IMR-90 (cell line): ENCODE measurements at regions not wholly inside any gene's neighbourhood (a gene's known extent, or its start where the extent isn't known, plus 50 kb on each side); places are given as distances from the start of the nearest gene placed in this dataset.

Experiments used
- ATAC-seq: fragments of 200-7000 bp; cut with Tn5 transposase; 2 replicates; pipeline ENCODE4 v1.9.1; 2020; ENCODE audit warnings: low read depth, mild to moderate bottlenecking, moderate library complexity
- BruUV-seq: library from RNA; stranded (reverse); fragments of 400-500 nt; replicated peaks from 2 replicates; lab custom pipeline; 2021; lab: Mats Ljungman, UMichigan
- CTCF ChIA-PET: fragments of 300-600 bp; formaldehyde crosslinking; extraction: SDS; loops from one replicate; lab custom pipeline; 2021; ENCODE audit warnings: antibody characterized with exemption; lab: Yijun Ruan, JAX
- POLR2A ChIA-PET: fragments of 300-600 bp; sonication (Branson Sonifier 250); formaldehyde crosslinking; loops from one replicate; lab custom pipeline; 2022; ENCODE audit warnings: antibody characterized with exemption; ENCODE audit not compliant: unreplicated experiment; lab: Charles Lee
- DNase-seq: peaks from one replicate; pipeline ENCODE4 v3.0.0; 2013
- H2AFZ ChIP-seq: replicated peaks from 2 replicates; pipeline ENCODE3; 2013; ENCODE audit warnings: low read length, mild to moderate bottlenecking; ENCODE audit not compliant: poor library complexity
- H2AK5ac ChIP-seq: 2 replicates; pipeline ENCODE4 v1.6.1; 2013; ENCODE audit warnings: low read depth, low read length, inconsistent platforms
- H2AK9ac ChIP-seq: replicated peaks from 2 replicates; pipeline ENCODE3; 2013; ENCODE audit warnings: mild to moderate bottlenecking, low read depth, low read length, moderate library complexity; ENCODE audit not compliant: poor library complexity
- H2BK120ac ChIP-seq: 2 replicates; pipeline ENCODE4 v1.6.1; 2013; ENCODE audit warnings: low read depth, low read length, inconsistent platforms
- H2BK15ac ChIP-seq: 3 replicates; pipeline ENCODE4 v1.6.1; 2013; ENCODE audit warnings: low read depth, low read length, inconsistent platforms
- H2BK20ac ChIP-seq: 2 replicates; pipeline ENCODE4 v1.6.1; 2013; ENCODE audit warnings: low read depth, mild to moderate bottlenecking, inconsistent platforms, low read length, moderate library complexity
- H2BK5ac ChIP-seq: 2 replicates; pipeline ENCODE4 v1.6.1; 2013; ENCODE audit warnings: mild to moderate bottlenecking, low read depth, low read length, inconsistent platforms; ENCODE audit not compliant: poor library complexity, severe bottlenecking
- H3K14ac ChIP-seq: replicated peaks from 2 replicates; pipeline ENCODE4 v1.6.1; 2013; ENCODE audit warnings: low read depth, low read length, inconsistent platforms
- H3K18ac ChIP-seq: 2 replicates; pipeline ENCODE4 v1.6.1; 2013; ENCODE audit warnings: low read depth, low read length, control low read depth
- H3K23ac ChIP-seq: 2 replicates; pipeline ENCODE4 v1.6.1; 2013; ENCODE audit warnings: low read depth, low read length, inconsistent platforms
- H3K27ac ChIP-seq: 2 replicates; pipeline ENCODE4 v1.5.1; 2013; ENCODE audit warnings: mild to moderate bottlenecking, control low read depth, low read length; ENCODE audit not compliant: insufficient read depth
- H3K27me3 ChIP-seq: 2 replicates; pipeline ENCODE4 v1.6.1; 2013; ENCODE audit warnings: low read length; ENCODE audit not compliant: control insufficient read depth, insufficient read depth
- H3K36me3 ChIP-seq: 2 replicates; pipeline ENCODE4 v1.6.1; 2013; ENCODE audit warnings: low read length, mixed read lengths; ENCODE audit not compliant: control insufficient read depth, insufficient read depth
- H3K4ac ChIP-seq: 2 replicates; pipeline ENCODE4 v1.6.1; 2013; ENCODE audit warnings: low read depth, low read length, inconsistent platforms
- H3K4me1 ChIP-seq: 2 replicates; pipeline ENCODE4 v1.6.1; 2013; ENCODE audit warnings: low read length, mixed read lengths; ENCODE audit not compliant: control insufficient read depth, insufficient read depth
- H3K4me2 ChIP-seq: 2 replicates; pipeline ENCODE4 v1.6.1; 2013; ENCODE audit warnings: low read depth, mild to moderate bottlenecking, control low read depth, low read length, moderate library complexity
- H3K4me3 ChIP-seq: 2 replicates; pipeline ENCODE4 v1.5.1; 2013; ENCODE audit warnings: low read depth, mild to moderate bottlenecking, control low read depth, low read length, moderate library complexity; ENCODE audit not compliant: insufficient read depth
- H3K56ac ChIP-seq: 2 replicates; pipeline ENCODE4 v1.6.1; 2013; ENCODE audit warnings: low read length, inconsistent platforms; ENCODE audit not compliant: insufficient read depth; ENCODE audit errors: extremely low read depth
- H3K79me1 ChIP-seq, 2 experiments: 2 replicates each; pipeline ENCODE4 v1.6.1; 2013; ENCODE audit warnings: low read length in 2 of 2, inconsistent platforms in 1 of 2, low read depth in 1 of 2
- H3K9ac ChIP-seq: 2 replicates; pipeline ENCODE4 v1.6.1; 2013; ENCODE audit warnings: low read depth, low read length, control low read depth
- H3K9me1 ChIP-seq: 2 replicates; pipeline ENCODE4 v1.6.1; 2013; ENCODE audit warnings: low read length, inconsistent platforms; ENCODE audit not compliant: insufficient read depth
- H3K9me3 ChIP-seq: 2 replicates; pipeline ENCODE4 v1.6.1; 2013; ENCODE audit warnings: low read length; ENCODE audit not compliant: control insufficient read depth, insufficient read depth
- H4K20me1 ChIP-seq: 2 replicates; pipeline ENCODE4 v1.6.1; 2013; ENCODE audit warnings: low read length, inconsistent platforms; ENCODE audit not compliant: insufficient read depth
- H4K5ac ChIP-seq: 2 replicates; pipeline ENCODE4 v1.6.1; 2013; ENCODE audit warnings: mild to moderate bottlenecking, low read depth, low read length, control low read depth
- H4K8ac ChIP-seq, 2 experiments: 2 replicates each; pipeline ENCODE4 v1.6.1; 2013; ENCODE audit warnings: low read depth in 2 of 2, low read length in 2 of 2, control low read depth in 1 of 2, inconsistent platforms in 1 of 2
- H4K91ac ChIP-seq: 2 replicates; pipeline ENCODE4 v1.6.1; 2013; ENCODE audit warnings: low read depth, low read length, inconsistent platforms; ENCODE audit not compliant: insufficient read depth
- BHLHE40 ChIP-seq: fragments of 150-350 bp; IDR thresholded peaks from 2 replicates; pipeline ENCODE4 v1.6.1; 2016; ENCODE audit warnings: mild to moderate bottlenecking, low read depth, low read length
- CEBPB ChIP-seq: IDR thresholded peaks from 2 replicates; pipeline ENCODE4 v1.6.1; 2012; ENCODE audit warnings: low read depth, low read length, improper control_type of control experiment
- CHD1 ChIP-seq: IDR thresholded peaks from 2 replicates; pipeline ENCODE4 v1.6.1; 2012; ENCODE audit warnings: low read depth, low read length, improper control_type of control experiment
- FOS ChIP-seq: fragments of 150-350 bp; IDR thresholded peaks from 2 replicates; pipeline ENCODE4 v1.6.1; 2016; ENCODE audit warnings: low read depth, low read length
- MAFK ChIP-seq: IDR thresholded peaks from 2 replicates; pipeline ENCODE4 v1.6.1; 2012; ENCODE audit warnings: low read depth, low read length, improper control_type of control experiment
- MAZ ChIP-seq: IDR thresholded peaks from 2 replicates; pipeline ENCODE4 v1.6.1; 2012; ENCODE audit warnings: low read depth, mild to moderate bottlenecking, low read length, improper control_type of control experiment, moderate library complexity, borderline replicate concordance
- MXI1 ChIP-seq: IDR thresholded peaks from 2 replicates; pipeline ENCODE4 v1.6.1; 2012; ENCODE audit warnings: low read depth, mild to moderate bottlenecking, low read length, moderate library complexity, borderline replicate concordance
- NFE2L2 ChIP-seq: fragments of 150-350 bp; IDR thresholded peaks from 2 replicates; pipeline ENCODE4 v1.6.1; 2016; ENCODE audit warnings: low read depth, mild to moderate bottlenecking, low read length
- POLR2A ChIP-seq: IDR thresholded peaks from 2 replicates; pipeline ENCODE4 v1.6.1; 2012; ENCODE audit warnings: mild to moderate bottlenecking, low read depth, low read length
- RAD21 ChIP-seq: IDR thresholded peaks from 2 replicates; pipeline ENCODE4 v1.6.1; 2012; ENCODE audit warnings: low read length, improper control_type of control experiment
- RCOR1 ChIP-seq: IDR thresholded peaks from 2 replicates; pipeline ENCODE4 v1.6.1; 2012; ENCODE audit warnings: mild to moderate bottlenecking, low read length, improper control_type of control experiment; ENCODE audit not compliant: insufficient replicate concordance
- RFX5 ChIP-seq: IDR thresholded peaks from 2 replicates; pipeline ENCODE4 v1.8.0; 2012; ENCODE audit warnings: low read depth, mild to moderate bottlenecking, low read length, moderate library complexity
- SMC3 ChIP-seq: fragments of 150-350 bp; IDR thresholded peaks from 2 replicates; pipeline ENCODE4 v1.6.1; 2016; ENCODE audit warnings: low read depth, mild to moderate bottlenecking, antibody characterized with exemption, low read length, moderate library complexity
- WGBS, 2 experiments: methylation state at CpG; one replicate each; pipeline versions ENCODE4 v1.1.5 to v1.1.7; 2013; ENCODE audit warnings: missing lambda C conversion rate in 2 of 2; ENCODE audit not compliant: insufficient read length in 1 of 2; ENCODE audit errors: extremely low coverage in 2 of 2; 5-methylcytosine and 5-hydroxymethylcytosine counted together
- dilution Hi-C: fragments of 300-500 bp; cut with HindIII; formaldehyde crosslinking; loops from one replicate; pipeline ENCODE4 v1.14.3; 2018; ENCODE audit warnings: low sequenced_read_pairs; ENCODE audit not compliant: unreplicated experiment
- in situ Hi-C: fragments of 300-500 bp; cut with MboI; formaldehyde crosslinking; loops from 3 replicates; pipeline ENCODE4 v1.14.3; 2019; ENCODE audit warnings: low sequenced_read_pairs, inconsistent platforms, mixed read lengths
- intact Hi-C: fragments of 100-400 bp; cut with micrococcal nuclease; formaldehyde crosslinking; loops from 2 replicates; pipeline ENCODE4 v1.10.0; 2022
- TF ChIP-seq, protein P1 (sequence below): fragments of 150-350 bp; IDR thresholded peaks from 2 replicates; pipeline ENCODE4 v1.6.1; 2017; ENCODE audit warnings: mild to moderate bottlenecking, antibody characterized with exemption, low read length, low read depth
- TF ChIP-seq, protein P2 (sequence below): fragments of 150-350 bp; IDR thresholded peaks from 2 replicates; pipeline ENCODE4 v1.6.1; 2016; ENCODE audit warnings: low read depth, mild to moderate bottlenecking, low read length, moderate library complexity, borderline replicate concordance
- TF ChIP-seq, protein P3 (sequence below): conservative IDR thresholded peaks from 2 replicates; pipeline ENCODE4 v1.5.1; 2012; ENCODE audit warnings: mild to moderate bottlenecking, low read depth, low read length, improper control_type of control experiment

DNA sequence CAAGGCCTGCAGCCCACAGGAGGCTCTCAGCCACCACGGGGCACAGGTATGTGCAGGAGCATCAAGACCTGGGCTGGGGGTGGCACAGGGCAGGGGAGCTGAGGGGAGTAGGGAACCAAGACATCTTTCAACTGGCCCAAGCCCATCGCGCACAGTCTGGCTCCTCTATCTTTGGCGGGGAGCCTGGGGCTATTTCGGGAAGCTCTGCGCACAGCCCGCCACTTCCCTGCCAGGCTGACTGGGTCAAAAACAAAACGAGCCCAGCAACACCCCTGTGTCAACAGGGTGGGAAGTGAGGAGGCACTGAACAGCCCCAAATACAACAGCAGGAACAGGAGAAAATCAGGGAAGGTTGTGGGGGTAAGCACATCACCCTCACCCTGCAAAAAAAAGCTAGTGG is 83.9 kb downstream of the ARL6IP4 start:
- ChIA-PET POLR2A (no interaction called here), CTCF (no interaction called here)
- TF ChIP-seq, protein P1, sequence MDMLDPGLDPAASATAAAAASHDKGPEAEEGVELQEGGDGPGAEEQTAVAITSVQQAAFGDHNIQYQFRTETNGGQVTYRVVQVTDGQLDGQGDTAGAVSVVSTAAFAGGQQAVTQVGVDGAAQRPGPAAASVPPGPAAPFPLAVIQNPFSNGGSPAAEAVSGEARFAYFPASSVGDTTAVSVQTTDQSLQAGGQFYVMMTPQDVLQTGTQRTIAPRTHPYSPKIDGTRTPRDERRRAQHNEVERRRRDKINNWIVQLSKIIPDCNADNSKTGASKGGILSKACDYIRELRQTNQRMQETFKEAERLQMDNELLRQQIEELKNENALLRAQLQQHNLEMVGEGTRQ, result no peak
- TF ChIP-seq POLR2A (no peak), MXI1 (no peak), RCOR1 (no peak), CHD1 (no peak), SMC3 (no peak), BHLHE40 (no peak), NFE2L2 (no peak), MAFK (no peak), CEBPB (no peak), MAZ (no peak), RAD21 (no peak), RFX5 (no peak), FOS (no peak)
- TF ChIP-seq, protein P2, sequence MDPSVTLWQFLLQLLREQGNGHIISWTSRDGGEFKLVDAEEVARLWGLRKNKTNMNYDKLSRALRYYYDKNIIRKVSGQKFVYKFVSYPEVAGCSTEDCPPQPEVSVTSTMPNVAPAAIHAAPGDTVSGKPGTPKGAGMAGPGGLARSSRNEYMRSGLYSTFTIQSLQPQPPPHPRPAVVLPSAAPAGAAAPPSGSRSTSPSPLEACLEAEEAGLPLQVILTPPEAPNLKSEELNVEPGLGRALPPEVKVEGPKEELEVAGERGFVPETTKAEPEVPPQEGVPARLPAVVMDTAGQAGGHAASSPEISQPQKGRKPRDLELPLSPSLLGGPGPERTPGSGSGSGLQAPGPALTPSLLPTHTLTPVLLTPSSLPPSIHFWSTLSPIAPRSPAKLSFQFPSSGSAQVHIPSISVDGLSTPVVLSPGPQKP, result no peak
- TF ChIP-seq, protein P3, sequence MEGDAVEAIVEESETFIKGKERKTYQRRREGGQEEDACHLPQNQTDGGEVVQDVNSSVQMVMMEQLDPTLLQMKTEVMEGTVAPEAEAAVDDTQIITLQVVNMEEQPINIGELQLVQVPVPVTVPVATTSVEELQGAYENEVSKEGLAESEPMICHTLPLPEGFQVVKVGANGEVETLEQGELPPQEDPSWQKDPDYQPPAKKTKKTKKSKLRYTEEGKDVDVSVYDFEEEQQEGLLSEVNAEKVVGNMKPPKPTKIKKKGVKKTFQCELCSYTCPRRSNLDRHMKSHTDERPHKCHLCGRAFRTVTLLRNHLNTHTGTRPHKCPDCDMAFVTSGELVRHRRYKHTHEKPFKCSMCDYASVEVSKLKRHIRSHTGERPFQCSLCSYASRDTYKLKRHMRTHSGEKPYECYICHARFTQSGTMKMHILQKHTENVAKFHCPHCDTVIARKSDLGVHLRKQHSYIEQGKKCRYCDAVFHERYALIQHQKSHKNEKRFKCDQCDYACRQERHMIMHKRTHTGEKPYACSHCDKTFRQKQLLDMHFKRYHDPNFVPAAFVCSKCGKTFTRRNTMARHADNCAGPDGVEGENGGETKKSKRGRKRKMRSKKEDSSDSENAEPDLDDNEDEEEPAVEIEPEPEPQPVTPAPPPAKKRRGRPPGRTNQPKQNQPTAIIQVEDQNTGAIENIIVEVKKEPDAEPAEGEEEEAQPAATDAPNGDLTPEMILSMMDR, result no peak
- Histone ChIP-seq H3K23ac (no peak overlapping the region), H3K4me3 (no peak overlapping the region), H2AK5ac (no peak overlapping the region), H3K9me1 (peaks cover 37% of the 10 kb centered on the region), H3K36me3 (peaks cover 1% of the 10 kb centered on the region; the same call in 1 of the 2 replicates), H3K18ac (no peak overlapping the region), H3K27me3 (no peaks in the 10 kb centered on the region), H3K14ac (no peak overlapping the region), H3K79me1 (peaks cover 4 to 34% of the 10 kb centered on the region in 2 experiments; a peak in 3 of 4 replicates), H4K5ac (no peak overlapping the region), H2BK15ac (no peak overlapping the region), H2BK120ac (no peak overlapping the region), H3K4me1 (peaks cover 15% of the 10 kb centered on the region), H3K4ac (no peak overlapping the region), H2AK9ac (no peak overlapping the region), H2BK5ac (no peak overlapping the region), H4K91ac (no peak overlapping the region), H3K9ac (no peak overlapping the region), H2AFZ (no peak overlapping the region), H3K9me3 (no peaks in the 10 kb centered on the region), H4K8ac (no peak overlapping the region), H4K20me1 (peaks cover 28% of the 10 kb centered on the region; the same call in 1 of the 2 replicates), H3K4me2 (no peak overlapping the region), H3K27ac (no peak overlapping the region), H3K56ac (no peak overlapping the region), H2BK20ac (no peak overlapping the region)
- no CpG with 5 or more reads among the region's 8 CpGs for WGBS, 2 experiments
- in situ Hi-C loops, result no loop called here
- intact Hi-C loops, result no loop called here
- DNase-seq, result no peak
- dilution Hi-C loops, result no loop called here
- BruUV-seq, result no TSS peak
- no peak for ATAC-seq
